ENCODE measurements at regions not wholly inside any gene's neighbourhood (a gene's known extent, or its start where the extent isn't known, plus 50 kb on each side); places are given as distances from the start of the nearest gene placed in this dataset.

- TF ChIP-seq TSC22D2 (CRISPR knock-in tag; IDR thresholded peaks at IDR 0.05; ENCODE audit: borderline replicate concordance) (no peak), POLR2A (IDR thresholded peaks at IDR 0.05; ENCODE audit: insufficient read depth in 1 of 2, low read depth in 2 of 2, low read length in 2 of 2) (no peak), CTCF (CRISPR knock-in tag; IDR thresholded peaks at IDR 0.05) (no peak), ZBTB10 (CRISPR knock-in tag; IDR thresholded peaks at IDR 0.05; ENCODE audit: borderline replicate concordance) (no peak), ZNF775 (CRISPR knock-in tag; IDR thresholded peaks at IDR 0.05; ENCODE audit: borderline replicate concordance) (no peak), BCL3 (CRISPR knock-in tag; IDR thresholded peaks at IDR 0.05) (no peak), FOXJ3 (CRISPR knock-in tag; IDR thresholded peaks at IDR 0.05; ENCODE audit: borderline replicate concordance) (no peak), SP1 (IDR thresholded peaks at IDR 0.05) (no peak), SP1 (CRISPR knock-in tag; IDR thresholded peaks at IDR 0.05) (no peak), NAIF1 (CRISPR knock-in tag; IDR thresholded peaks at IDR 0.05; ENCODE audit: borderline replicate concordance) (no peak), RBM39 (IDR thresholded peaks at IDR 0.05; ENCODE audit: low read depth, low read length, poor library complexity, severe bottlenecking) (no peak), CHD2 (IDR thresholded peaks at IDR 0.05; ENCODE audit: low read depth, low read length) (no peak), SIX1 (CRISPR knock-in tag; IDR thresholded peaks at IDR 0.05; ENCODE audit: borderline replicate concordance) (no peak), IRF1 (CRISPR knock-in tag; IDR thresholded peaks at IDR 0.05; ENCODE audit: low read depth) (no peak)
Observed at GRCh38 chr2:125658583-125658982, 997.4 kb upstream of the GYPC start.

Data from HepG2 (cell line).